Right lung (tissue), 2 donors: ENCODE measurements at regions not wholly inside any gene's neighbourhood (a gene's known extent, or its start where the extent isn't known, plus 50 kb on each side); places are given as distances from the start of the nearest gene placed in this dataset.

Experiments used
- DNase-seq, 2 donors: peaks; one replicate each; pipeline ENCODE4 v3.0.0-alpha.2; 2013

DNA sequence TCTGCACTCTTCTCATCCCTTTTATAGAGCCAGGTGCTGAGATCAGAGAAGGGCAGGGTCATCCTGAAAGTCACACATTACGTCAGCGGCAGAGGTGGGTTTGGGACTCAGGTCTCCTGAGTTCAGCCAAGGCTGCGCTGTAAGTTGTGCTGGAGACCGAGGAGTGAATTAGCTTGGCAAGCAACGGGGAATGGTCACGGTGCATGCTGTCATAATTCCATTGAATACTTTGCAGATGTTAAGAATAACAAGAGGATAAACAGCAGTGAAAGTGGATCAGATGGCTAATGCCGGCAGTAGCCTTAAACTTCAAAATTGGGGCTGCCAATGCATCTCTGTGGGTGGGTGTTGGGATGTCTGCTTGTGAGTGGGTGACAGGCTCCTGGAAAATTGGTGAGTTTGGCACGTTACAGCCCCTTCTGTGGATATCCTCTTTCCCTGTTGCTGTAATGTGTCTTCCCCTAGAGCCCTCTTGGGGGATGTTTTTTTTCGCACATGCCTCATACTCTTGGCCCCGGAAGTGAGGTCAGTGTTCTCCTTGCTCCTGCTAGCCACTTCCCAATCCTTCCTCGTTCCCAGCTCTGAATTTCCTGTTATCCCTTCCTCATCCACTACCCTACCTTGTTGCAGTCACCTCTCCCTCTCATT lies 287.1 kb upstream of the SRRM4 start:
- no peak for DNase-seq

DNA sequence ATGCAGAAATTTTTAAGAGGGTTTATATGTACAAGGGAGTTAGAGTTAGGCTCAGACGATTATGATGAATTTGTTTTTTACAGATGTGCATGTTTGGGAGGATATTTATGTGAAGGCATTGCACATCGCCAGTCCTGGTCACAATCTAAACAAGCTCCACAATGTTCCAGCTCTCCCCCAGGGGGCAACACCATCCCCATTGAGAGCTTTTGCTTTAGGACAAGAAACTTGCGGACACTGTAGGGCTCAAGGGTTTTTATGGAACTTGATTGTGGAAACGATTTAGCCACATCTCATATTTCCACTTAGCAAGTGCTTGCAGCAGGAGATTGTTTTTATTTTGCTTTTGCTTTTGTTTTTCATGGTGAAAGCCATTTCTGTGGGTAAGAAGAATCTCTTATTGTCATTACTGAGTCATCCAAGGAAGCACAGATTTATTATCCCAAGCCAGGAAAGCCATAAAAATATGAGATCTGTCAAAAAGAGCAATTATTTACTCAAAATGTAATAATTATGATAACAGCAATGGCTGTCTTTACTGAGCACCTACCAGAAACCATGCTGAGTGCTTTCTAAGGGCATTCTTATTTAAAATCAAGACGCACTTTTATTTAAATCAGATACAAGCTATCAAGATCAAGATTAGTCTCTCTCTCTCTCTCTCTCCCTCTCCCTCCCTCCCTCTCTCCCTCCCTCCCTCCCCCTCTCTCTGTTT lies 276.7 kb upstream of the SRRM4 start:
- DNase-seq, result no peak

DNA sequence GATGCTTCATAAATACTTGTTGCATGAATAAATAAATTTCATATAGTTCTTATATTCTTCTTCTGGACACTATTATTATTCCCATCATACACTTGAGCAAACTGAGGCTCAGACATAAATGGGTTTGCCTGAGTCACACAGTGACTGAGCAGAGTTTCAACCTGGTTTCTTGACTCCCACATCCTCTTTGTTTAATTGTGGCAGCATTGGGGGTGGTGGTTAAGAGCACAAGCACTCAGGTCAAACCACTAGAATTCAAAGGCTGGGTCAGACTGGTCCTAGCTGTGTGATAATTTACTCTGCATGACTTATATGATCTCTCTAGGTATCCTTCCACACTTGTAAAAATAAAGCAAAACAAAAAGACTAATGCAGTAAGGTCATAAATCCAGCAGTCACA lies 274.9 kb upstream of the SRRM4 start:
- DNase-seq, result no peak

GRCh38 chr12:118709946-118710345 lies 271.4 kb upstream of the SRRM4 start:
- DNase-seq, result no peak

- no peak for DNase-seq
Measured at GRCh38 chr12:118711185-118711584, 270.2 kb upstream of the SRRM4 start.

GRCh38 chr12:118714051-118714460 lies 267.3 kb upstream of the SRRM4 start:
- no peak for DNase-seq

- no peak for DNase-seq
Measured at GRCh38 chr12:118714500-118714899, 266.8 kb upstream of the SRRM4 start.

DNA sequence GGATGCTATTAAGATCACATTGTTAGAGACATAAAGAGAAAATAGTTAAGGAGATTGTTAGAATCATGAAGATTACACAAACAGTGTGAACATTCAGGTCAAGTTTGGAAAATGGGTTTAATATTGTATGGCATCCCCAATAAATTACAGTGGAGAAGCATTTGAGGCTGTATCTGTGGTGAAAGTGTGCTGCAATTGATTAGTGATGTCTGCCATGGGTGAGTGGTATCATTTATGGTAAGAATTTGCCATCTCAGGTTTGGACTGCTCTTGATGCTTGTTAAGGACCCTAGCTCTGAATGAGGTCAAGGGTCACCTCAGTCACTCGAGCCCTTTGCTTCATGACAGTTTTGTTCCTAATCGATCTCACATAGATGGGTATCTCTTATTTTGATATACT lies 265.7 kb upstream of the SRRM4 start:
- no peak for DNase-seq

DNA sequence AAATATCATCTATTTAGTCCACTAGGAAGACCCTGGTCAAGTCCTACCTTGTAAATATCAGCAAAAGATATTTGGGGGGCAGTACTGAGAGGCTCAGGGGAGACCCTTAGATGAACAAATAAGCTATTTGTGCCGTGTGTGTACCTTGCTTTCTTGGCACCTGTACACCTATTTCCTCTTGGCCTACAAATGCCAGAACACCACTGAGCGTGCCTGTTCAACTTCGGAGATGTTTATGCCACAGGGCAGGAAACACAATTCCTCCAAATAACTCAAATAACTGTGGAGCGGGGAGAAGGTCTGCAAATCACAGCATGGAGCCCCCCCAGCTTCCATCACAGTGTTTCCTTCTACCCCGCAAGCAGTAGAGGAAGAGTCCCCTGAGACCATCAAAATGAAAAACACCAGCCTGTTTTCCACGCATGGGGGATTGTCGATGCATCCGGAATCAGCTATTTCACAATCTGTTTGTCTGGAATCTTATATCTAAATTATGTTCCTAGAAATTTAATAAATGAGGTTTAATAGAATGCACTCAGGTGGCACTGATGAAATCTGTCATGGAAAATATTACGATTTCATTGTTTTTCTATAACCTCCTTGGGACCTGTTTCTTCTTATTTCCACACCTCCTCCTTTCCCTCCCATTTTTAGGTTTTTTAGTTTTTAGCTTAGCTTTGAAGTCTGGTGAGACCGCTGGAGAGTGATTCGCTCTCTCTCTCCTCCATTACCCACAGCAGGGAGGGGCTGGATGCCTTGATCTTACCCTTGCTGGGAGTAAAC lies 254.0 kb upstream of the SRRM4 start:
- DNase-seq, result no peak

DNA sequence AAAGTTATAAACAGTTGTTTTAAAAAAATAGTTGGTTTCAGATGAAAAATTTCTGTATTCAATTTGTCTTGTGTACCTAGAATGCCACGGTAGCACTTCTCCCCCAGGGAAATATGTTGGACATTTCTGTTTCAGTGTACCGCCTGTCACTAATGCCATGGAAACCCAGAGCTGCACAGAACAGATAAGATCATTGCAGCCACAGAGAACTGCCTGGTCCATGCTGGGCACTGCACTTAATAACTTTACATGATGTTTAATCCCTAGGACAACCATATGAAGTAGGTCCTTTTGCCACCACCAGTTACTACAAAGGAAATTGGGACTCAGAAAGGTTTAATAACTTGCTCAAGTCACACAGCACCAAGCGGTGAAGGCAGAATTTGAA lies 253.4 kb upstream of the SRRM4 start:
- no peak for DNase-seq

DNA sequence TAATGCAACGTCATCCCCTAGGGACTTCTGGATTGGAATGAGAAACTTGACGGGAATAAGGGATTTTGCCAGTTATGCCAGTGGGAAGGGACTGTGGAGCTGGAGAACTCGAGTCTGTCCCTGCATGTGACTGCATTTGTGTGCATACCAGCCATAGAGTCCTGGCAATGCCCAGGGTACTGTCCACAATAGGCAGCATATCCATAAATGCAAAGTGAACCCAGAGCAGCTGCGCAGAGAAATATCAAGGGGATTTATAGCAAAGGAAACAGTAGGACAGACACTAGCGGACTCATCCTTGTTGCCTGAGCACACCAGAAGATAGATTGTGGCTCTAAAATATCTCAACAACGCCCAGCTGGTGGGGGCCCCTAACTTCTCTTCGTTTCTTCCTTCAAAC lies 247.1 kb upstream of the SRRM4 start:
- no peak for DNase-seq

DNA sequence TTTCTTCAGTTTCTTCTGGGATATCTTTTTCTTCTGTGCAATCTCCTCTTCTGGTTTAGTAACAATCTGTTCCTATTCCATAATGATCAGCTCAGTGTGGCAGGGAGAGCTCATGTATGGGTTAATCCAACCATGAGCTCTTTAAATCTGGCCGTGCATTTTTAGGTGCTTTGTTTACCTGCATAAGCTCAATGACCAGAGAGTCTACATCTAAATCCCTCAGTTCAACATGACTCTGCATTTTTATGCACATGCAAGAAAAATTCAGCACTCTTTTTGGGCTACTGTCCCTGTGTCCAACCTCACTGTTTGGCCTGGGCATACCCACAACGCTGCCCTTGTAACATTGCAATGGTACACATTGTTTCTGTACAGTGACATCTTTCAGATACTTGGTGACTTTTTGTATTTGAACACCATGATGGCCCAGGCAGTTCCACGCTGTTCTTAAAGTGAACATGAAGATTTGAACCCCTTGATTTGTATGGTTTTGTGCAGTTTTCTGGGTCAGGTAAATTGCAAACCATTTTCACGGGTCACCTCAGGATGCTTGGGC lies 243.3 kb upstream of the SRRM4 start:
- DNase-seq, result no peak

DNA sequence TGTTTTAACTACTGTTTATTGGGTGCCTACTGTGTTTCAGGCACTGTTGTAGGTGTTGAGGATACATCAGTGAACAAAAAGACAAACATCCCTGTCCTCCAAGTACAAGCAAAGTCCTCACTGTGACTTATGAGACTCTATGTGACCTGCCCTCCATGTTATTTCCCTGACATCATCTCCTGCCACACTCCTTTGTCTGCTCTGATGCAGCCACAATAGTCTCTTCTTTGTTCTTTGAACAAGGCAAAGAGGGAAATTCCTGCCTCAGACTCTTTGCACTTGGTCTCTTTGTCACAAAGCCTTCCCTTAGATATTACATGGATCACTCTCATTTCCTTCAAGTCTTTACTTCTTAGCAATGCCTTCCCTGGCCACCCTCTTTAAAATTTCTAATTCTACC lies 240.1 kb upstream of the SRRM4 start:
- DNase-seq, result no peak

DNA sequence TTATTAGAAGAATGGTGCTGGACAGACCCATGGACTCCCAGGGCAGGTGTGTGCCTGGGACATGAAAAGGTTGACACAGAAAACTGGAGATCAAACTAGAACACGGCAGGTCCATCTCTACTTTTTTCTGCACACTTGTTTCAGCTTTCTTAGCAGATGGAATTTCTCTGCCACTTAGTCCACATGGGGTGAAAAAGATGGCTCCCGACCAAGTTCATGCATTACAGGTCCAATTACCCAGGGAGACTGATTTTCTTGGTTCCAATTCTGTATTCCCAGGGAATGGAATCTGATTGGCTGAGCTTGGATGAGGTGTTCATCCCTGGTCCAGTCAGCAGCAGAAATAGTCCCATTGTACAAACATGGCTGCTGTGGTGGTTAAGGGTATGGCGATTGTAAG lies 238.9 kb upstream of the SRRM4 start:
- no peak for DNase-seq

GRCh38 chr12:118743896-118744700 lies 237.2 kb upstream of the SRRM4 start:
- no peak for DNase-seq

- DNase-seq, result no peak
Measured at GRCh38 chr12:118746176-118746575, 235.2 kb upstream of the SRRM4 start.

- no peak for DNase-seq
Measured at GRCh38 chr12:118746960-118747359, 234.4 kb upstream of the SRRM4 start.

DNA sequence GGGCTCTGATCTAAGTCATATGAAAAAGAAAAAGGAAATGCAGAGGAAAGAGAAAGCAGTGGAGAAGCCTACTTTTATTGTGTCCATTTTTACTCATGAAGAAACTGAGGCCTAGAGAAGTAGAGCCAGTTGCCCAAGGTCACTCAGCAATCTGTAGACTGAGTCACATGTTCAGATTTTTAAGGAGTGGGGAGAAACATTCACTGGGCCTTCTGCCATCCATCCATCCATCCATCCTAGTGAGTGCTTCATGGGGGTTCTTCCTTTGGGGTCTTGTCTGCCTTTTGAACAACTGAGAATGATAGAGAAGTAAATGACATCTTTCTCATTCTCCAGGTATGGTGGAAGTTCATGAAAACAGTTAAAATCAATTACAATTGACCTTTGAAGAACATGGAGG lies 233.6 kb upstream of the SRRM4 start:
- DNase-seq, result no peak

DNA sequence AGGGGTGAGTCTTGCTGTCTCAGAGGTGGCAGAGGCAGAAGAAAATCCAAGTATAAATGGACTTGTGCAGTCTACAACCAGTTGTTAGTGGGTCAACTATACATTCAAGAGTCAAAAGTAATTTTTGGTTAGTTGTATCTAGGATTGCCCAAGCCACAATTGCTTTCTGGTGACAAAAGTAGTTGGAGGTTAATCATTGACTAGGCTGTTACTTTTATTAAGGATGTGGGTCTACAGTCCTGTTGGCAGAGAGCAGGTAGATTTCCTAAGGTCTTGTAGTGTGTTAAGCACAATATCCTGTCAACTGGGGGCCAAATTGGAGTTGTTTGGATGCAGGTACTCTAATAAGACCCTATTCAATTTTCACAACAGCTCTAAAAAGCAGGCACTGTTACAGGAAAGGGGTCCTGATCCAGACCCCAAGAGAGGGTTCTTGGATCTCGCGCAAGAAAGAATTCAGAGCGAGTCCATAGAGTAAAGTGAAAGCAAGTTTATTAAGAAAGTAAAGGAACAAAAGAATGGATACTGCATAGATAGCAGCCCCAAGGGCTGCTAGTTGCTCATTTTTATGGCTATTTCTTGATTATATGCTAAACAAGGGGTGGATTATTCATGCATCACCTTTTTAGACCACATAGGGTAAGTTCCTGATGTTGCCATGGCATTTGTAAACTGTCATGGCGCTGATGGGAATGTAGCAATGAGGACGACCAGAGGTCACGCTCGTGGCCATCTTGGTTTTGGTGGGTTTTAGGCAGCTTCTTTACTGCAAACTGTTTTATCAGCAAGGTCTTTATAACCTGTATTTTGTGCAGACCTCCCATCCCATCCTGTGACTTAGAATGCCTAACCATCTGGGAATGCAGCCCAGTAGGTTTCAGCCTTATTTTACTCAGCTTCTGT lies 232.6 kb upstream of the SRRM4 start:
- no peak for DNase-seq

DNA sequence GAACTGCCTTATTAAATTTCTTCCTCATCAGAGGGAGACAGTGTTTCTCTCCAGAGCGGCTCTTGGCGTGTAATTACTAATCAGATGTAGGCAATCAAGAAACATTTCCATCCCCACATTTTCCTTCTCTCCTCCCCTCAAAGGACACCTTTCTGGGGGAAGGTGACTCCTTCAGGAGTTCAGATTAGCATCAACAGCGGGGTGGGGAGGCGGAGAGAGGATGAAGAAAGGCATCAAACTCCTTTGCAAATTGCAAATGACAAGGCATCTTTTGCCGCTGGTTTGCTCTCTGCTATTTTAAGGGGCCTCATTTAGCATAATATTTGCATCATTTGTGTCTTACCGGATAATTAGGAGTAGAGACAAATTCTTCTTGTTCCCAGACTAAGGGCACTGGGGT lies 231.7 kb upstream of the SRRM4 start:
- DNase-seq, result no peak

- no peak for DNase-seq
Measured at GRCh38 chr12:118750666-118751065, 230.7 kb upstream of the SRRM4 start.
